A549 (cell line): ENCODE measurements at regions not wholly inside any gene's neighbourhood (a gene's known extent, or its start where the extent isn't known, plus 50 kb on each side); places are given as distances from the start of the nearest gene placed in this dataset.

Source experiments
- EP300 ChIP-seq, 2 experiments: fragments of >200 bp; sonication (Bioruptor Twin); formaldehyde crosslinking; IDR thresholded peaks; 2 replicates in 1 of 2; 3 replicates in 1 of 2; pipeline ENCODE4 v1.6.1; 2016 to 2017
- HMGXB4 ChIP-seq: fragments of 250-450 bp; sonication (Bioruptor Pico); IDR thresholded peaks from 2 replicates; pipeline ENCODE4 v1.5.0; 2021; ENCODE audit warnings: mild to moderate bottlenecking, moderate library complexity, borderline replicate concordance
- POLR2A ChIP-seq: IDR thresholded peaks from 2 replicates; pipeline ENCODE4 v1.6.1; 2012; ENCODE audit warnings: mild to moderate bottlenecking, low read length
- RFX5 ChIP-seq: fragments of 450-650 bp; IDR thresholded peaks from 2 replicates; pipeline ENCODE4 v1.7.1; 2014; ENCODE audit warnings: antibody characterized with exemption, mild to moderate bottlenecking, moderate library complexity
- TF ChIP-seq, protein P1 (sequence below): fragments of >200 bp; sonication (Bioruptor Twin); formaldehyde crosslinking; IDR thresholded peaks from 3 replicates; pipeline ENCODE4 v1.5.1; 2016
- TF ChIP-seq, protein P2 (sequence below): IDR thresholded peaks from 2 replicates; pipeline ENCODE4 v1.6.1; 2012

DNA sequence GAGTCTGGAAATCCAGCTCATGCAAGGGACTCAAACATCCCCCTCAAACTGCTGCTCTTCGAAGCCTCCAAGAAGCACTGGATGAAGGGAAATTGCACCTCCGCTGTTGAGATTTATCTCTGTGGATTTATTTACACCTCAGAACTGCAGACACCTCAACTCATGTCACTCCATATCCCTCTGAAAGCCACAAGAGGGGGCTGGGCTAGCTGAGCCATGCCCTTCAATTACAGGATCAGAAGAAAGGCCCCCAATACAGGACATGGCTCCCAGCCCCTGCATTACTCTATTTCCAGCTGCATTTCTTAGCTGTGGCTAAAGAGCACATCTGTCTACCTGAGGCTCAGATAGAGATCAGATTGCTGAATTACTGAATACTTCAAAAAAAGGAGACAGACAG lies 103.1 kb upstream of the DYNLRB2 start:
- TF ChIP-seq, protein P1, sequence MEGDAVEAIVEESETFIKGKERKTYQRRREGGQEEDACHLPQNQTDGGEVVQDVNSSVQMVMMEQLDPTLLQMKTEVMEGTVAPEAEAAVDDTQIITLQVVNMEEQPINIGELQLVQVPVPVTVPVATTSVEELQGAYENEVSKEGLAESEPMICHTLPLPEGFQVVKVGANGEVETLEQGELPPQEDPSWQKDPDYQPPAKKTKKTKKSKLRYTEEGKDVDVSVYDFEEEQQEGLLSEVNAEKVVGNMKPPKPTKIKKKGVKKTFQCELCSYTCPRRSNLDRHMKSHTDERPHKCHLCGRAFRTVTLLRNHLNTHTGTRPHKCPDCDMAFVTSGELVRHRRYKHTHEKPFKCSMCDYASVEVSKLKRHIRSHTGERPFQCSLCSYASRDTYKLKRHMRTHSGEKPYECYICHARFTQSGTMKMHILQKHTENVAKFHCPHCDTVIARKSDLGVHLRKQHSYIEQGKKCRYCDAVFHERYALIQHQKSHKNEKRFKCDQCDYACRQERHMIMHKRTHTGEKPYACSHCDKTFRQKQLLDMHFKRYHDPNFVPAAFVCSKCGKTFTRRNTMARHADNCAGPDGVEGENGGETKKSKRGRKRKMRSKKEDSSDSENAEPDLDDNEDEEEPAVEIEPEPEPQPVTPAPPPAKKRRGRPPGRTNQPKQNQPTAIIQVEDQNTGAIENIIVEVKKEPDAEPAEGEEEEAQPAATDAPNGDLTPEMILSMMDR = no peak
- no peak for TF ChIP-seq RFX5
- TF ChIP-seq HMGXB4 (CRISPR knock-in tag) = no peak
- TF ChIP-seq POLR2A = no peak
- no peak for TF ChIP-seq EP300 (IDR thresholded peaks at IDR 0.05)
- TF ChIP-seq, protein P2, sequence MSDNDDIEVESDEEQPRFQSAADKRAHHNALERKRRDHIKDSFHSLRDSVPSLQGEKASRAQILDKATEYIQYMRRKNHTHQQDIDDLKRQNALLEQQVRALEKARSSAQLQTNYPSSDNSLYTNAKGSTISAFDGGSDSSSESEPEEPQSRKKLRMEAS = no peak
